K562 (cell line): ENCODE measurements at regions not wholly inside any gene's neighbourhood (a gene's known extent, or its start where the extent isn't known, plus 50 kb on each side); places are given as distances from the start of the nearest gene placed in this dataset.

Source experiments
- ATAC-seq: fragments of 200-7000 bp; cut with Tn5 transposase; 3 replicates; pipeline ENCODE4 v1.9.1; 2020; ENCODE audit warnings: moderate library complexity
- BruUV-seq: library from RNA; stranded (reverse); fragments of 400-500 nt; replicated peaks from 2 replicates; lab custom pipeline; 2021; lab: Mats Ljungman, UMichigan
- CTCF ChIA-PET: fragments of 300-600 bp; formaldehyde crosslinking; extraction: SDS; loops from one replicate; lab custom pipeline; 2021; ENCODE audit warnings: low intra/inter-chr PET ratio; lab: Yijun Ruan, JAX
- POLR2A ChIA-PET: fragments of 300-600, 350-650 bp; sonication (Branson Sonifier 250); formaldehyde crosslinking; extraction: SDS; loops from one replicate; lab custom pipeline; 2021; ENCODE audit warnings: antibody characterized with exemption, inconsistent platforms; lab: Yijun Ruan, JAX
- DNase-seq, 4 experiments: peaks; one replicate each; pipeline versions ENCODE4 v3.0.0 to v3.0.0-alpha.2; 2011 to 2018; ENCODE audit warnings: low spot score in 3 of 4, mixed read lengths in 3 of 4; ENCODE audit errors: extremely low read depth in 1 of 4
- FAIRE-seq: peaks from 2 replicates; lab custom pipeline; 2011; peaks lifted over from hg19 to GRCh38; lab: Jason Lieb, UNC
- H2AFZ ChIP-seq: 2 replicates; pipeline ENCODE4 v1.6.0; 2011; ENCODE audit warnings: low read depth, low read length, control low read depth, inconsistent platforms
- H3K27ac ChIP-seq: fragments of 200-600 bp; 3 replicates; pipeline ENCODE4 v1.8.0; 2011; ENCODE audit warnings: low read depth, mild to moderate bottlenecking, control low read depth, inconsistent platforms, low read length, moderate library complexity, mixed read lengths; ENCODE audit errors: extremely low read depth
- H3K27me3 ChIP-seq, 2 experiments: fragments of 300-600 bp in 1 of 2; 2 replicates in 1 of 2; 3 replicates in 1 of 2; pipeline versions ENCODE4 v1.6.0 to v1.8.0; 2011; ENCODE audit warnings: inconsistent platforms in 2 of 2, low read length in 2 of 2, mild to moderate bottlenecking in 1 of 2, mixed read lengths in 1 of 2, moderate library complexity in 1 of 2; ENCODE audit not compliant: control insufficient read depth in 2 of 2, insufficient read depth in 2 of 2
- H3K36me3 ChIP-seq: fragments of 300-600 bp; 3 replicates; pipeline ENCODE4 v1.8.0; 2011; ENCODE audit warnings: mild to moderate bottlenecking, low read length, inconsistent platforms; ENCODE audit not compliant: control insufficient read depth, insufficient read depth
- H3K4me1 ChIP-seq, 2 experiments: fragments of 200-600 bp in 1 of 2; replicated peaks in 1 of 2; 2 replicates in 1 of 2; 3 replicates in 1 of 2; pipeline versions ENCODE4 v1.5.1 to v1.8.0; 2011; ENCODE audit warnings: inconsistent platforms in 2 of 2, low read length in 2 of 2, mild to moderate bottlenecking in 1 of 2, mixed read lengths in 1 of 2, moderate library complexity in 1 of 2; ENCODE audit not compliant: control insufficient read depth in 2 of 2, insufficient read depth in 2 of 2
- H3K4me2 ChIP-seq: 2 replicates; pipeline ENCODE4 v1.6.1; 2011; ENCODE audit warnings: low read length, control low read depth, inconsistent platforms, mixed read lengths; ENCODE audit not compliant: insufficient read depth
- H3K4me3 ChIP-seq: fragments of 200-600 bp; sonication (generic), shearing (Covaris generic); 2 replicates; pipeline ENCODE4 v1.5.1; 2016; ENCODE audit warnings: control low read depth, inconsistent platforms
- H3K79me2 ChIP-seq: fragments of 200-600 bp; 3 replicates; pipeline ENCODE4 v1.8.0; 2011; ENCODE audit warnings: low read length, inconsistent platforms; ENCODE audit not compliant: control insufficient read depth, insufficient read depth
- H3K9ac ChIP-seq, 2 experiments: 2 replicates each; pipeline versions ENCODE4 v1.6.0 to v1.6.1; 2011; ENCODE audit warnings: low read depth in 2 of 2, low read length in 2 of 2, control low read depth in 1 of 2, inconsistent platforms in 1 of 2, mild to moderate bottlenecking in 1 of 2, mixed read lengths in 1 of 2; ENCODE audit not compliant: insufficient read depth in 1 of 2
- H3K9me1 ChIP-seq: one replicate; pipeline ENCODE4 v1.6.0; 2011; ENCODE audit warnings: inconsistent platforms, mild to moderate bottlenecking, low read length, moderate library complexity; ENCODE audit not compliant: control insufficient read depth, insufficient read depth
- H3K9me3 ChIP-seq: replicated peaks from 2 replicates; pipeline ENCODE4 v1.5.1; 2011; ENCODE audit warnings: low read depth, low read length, inconsistent platforms; ENCODE audit not compliant: control insufficient read depth, insufficient read depth
- H4K20me1 ChIP-seq: replicated peaks from 2 replicates; pipeline ENCODE4 v1.6.1; 2011; ENCODE audit warnings: low read length, inconsistent platforms, mixed read lengths; ENCODE audit not compliant: control insufficient read depth, insufficient read depth
- ARID3B ChIP-seq: fragments of 250-450 bp; sonication (Bioruptor Pico); IDR thresholded peaks from 2 replicates; pipeline ENCODE4 v1.4.0; 2020; ENCODE audit warnings: borderline replicate concordance
- COPS2 ChIP-seq: fragments of 450-650 bp; conservative IDR thresholded peaks from 2 replicates; pipeline ENCODE4 v1.6.1; 2016; ENCODE audit warnings: mild to moderate bottlenecking, moderate library complexity
- EP400 ChIP-seq: fragments of 450-650 bp; IDR thresholded peaks from 2 replicates; pipeline ENCODE4 v1.6.1; 2017; ENCODE audit warnings: antibody characterized with exemption, mild to moderate bottlenecking, moderate library complexity
- FOXA1 ChIP-seq: fragments of 450-650 bp; IDR thresholded peaks from 2 replicates; pipeline ENCODE4 v1.6.1; 2016; ENCODE audit warnings: mild to moderate bottlenecking, borderline replicate concordance
- HOXB6 ChIP-seq: fragments of 250-450 bp; sonication (Bioruptor Pico); IDR thresholded peaks from 2 replicates; pipeline ENCODE4 v1.5.1; 2022; ENCODE audit warnings: mild to moderate bottlenecking, borderline replicate concordance
- IFI16 ChIP-seq: fragments of 250-450 bp; sonication (Bioruptor Pico); IDR thresholded peaks from 2 replicates; pipeline ENCODE4 v2.1.2; 2022; ENCODE audit warnings: mild to moderate bottlenecking, inconsistent platforms
- KLF6 ChIP-seq: fragments of 250-450 bp; sonication (Bioruptor Pico); IDR thresholded peaks from 2 replicates; pipeline ENCODE4 v1.4.0; 2020; ENCODE audit warnings: mild to moderate bottlenecking, moderate library complexity, borderline replicate concordance
- MXI1 ChIP-seq: IDR thresholded peaks from 2 replicates; pipeline ENCODE4 v1.6.1; 2011; ENCODE audit warnings: low read depth, mild to moderate bottlenecking, improper control_type of control experiment, low read length
- NFRKB ChIP-seq: fragments of 450-650 bp; IDR thresholded peaks from 2 replicates; pipeline ENCODE4 v1.6.1; 2016; ENCODE audit warnings: low read depth
- NFXL1 ChIP-seq: fragments of 450-650 bp; formaldehyde crosslinking; IDR thresholded peaks from 2 replicates; pipeline ENCODE4 v1.4.0; 2021; ENCODE audit warnings: mild to moderate bottlenecking
- RUNX1 ChIP-seq: sonication (generic); IDR thresholded peaks from 2 replicates; pipeline ENCODE4 v1.6.1; 2016; ENCODE audit warnings: antibody characterized with exemption, low read depth
- SIN3B ChIP-seq: fragments of 450-650 bp; IDR thresholded peaks from 2 replicates; pipeline ENCODE4 v1.6.1; 2017; ENCODE audit warnings: low read depth, mild to moderate bottlenecking, moderate library complexity
- SIRT6 ChIP-seq: IDR thresholded peaks from one replicate; pipeline ENCODE4 v1.6.1; 2012; ENCODE audit warnings: low read depth, mild to moderate bottlenecking, control low read depth, inconsistent platforms, low read length, moderate library complexity
- TSC22D4 ChIP-seq: fragments of 450-650 bp; IDR thresholded peaks from 2 replicates; pipeline ENCODE4 v1.6.1; 2016; ENCODE audit warnings: missing genetic modification characterization, missing biosample characterization, control low read depth
- YY1 ChIP-seq, 3 experiments: IDR thresholded peaks; 2 replicates each; pipeline ENCODE4 v1.6.1; 2011; ENCODE audit warnings: low read length in 2 of 3, mild to moderate bottlenecking in 2 of 3, moderate library complexity in 2 of 3, borderline replicate concordance in 1 of 3, control low read depth in 1 of 3, low read depth in 1 of 3; ENCODE audit not compliant: insufficient read depth in 3 of 3, insufficient replicate concordance in 2 of 3, control insufficient read depth in 1 of 3, insufficient read length in 1 of 3; ENCODE audit errors: extremely low read depth in 1 of 3
- ZBED1 ChIP-seq: IDR thresholded peaks from 2 replicates; pipeline ENCODE4 v1.6.1; 2014
- ZBTB34 ChIP-seq: fragments of 250-450 bp; sonication (Bioruptor Pico); IDR thresholded peaks from 2 replicates; pipeline ENCODE4 v1.8.0; 2021; ENCODE audit warnings: mild to moderate bottlenecking, moderate library complexity
- ZNF764 ChIP-seq: fragments of 250-450 bp; sonication (Bioruptor Pico); IDR thresholded peaks from 2 replicates; pipeline ENCODE4 v1.4.0; 2020; ENCODE audit warnings: low read depth, mild to moderate bottlenecking, moderate library complexity
- WGBS: fragments of 100-300 bp; shearing (Covaris generic); methylation state at CpG from one replicate; pipeline ENCODE4 v1.1.6; 2016; ENCODE audit warnings: low coverage, mixed read lengths; ENCODE audit not compliant: insufficient coverage; ENCODE audit errors: missing lambda C conversion rate; 5-methylcytosine and 5-hydroxymethylcytosine counted together
- in situ Hi-C: fragments of 300-500 bp; cut with MboI; formaldehyde crosslinking; loops from 4 replicates; pipeline ENCODE4 v1.15.0; 2018; ENCODE audit warnings: inconsistent platforms, mixed read lengths
- intact Hi-C: fragments of 100-400 bp; cut with micrococcal nuclease; formaldehyde crosslinking; loops from 2 replicates; pipeline ENCODE4 v1.14.2; 2022

- H3K4me3 ChIP-seq = no peak overlapping the region
- H3K9me1 ChIP-seq = no peaks in the 10 kb centered on the region
- ChIA-PET POLR2A (no interaction called here), CTCF (no interaction called here)
- no peaks in the 10 kb centered on the region for H3K4me1 ChIP-seq
- no peaks in the 10 kb centered on the region for H3K27me3 ChIP-seq
- intact Hi-C loops = no loop called here
- ATAC-seq (no peak), FAIRE-seq (no peak), DNase-seq (no peak)
- in situ Hi-C loops = no loop called here
- H3K4me2 ChIP-seq = no peak overlapping the region
- TF ChIP-seq NFXL1 (CRISPR knock-in tag) = no peak
- TF ChIP-seq KLF6 (CRISPR knock-in tag) = no peak
- no peak for TF ChIP-seq EP400
- no peak for TF ChIP-seq ARID3B (CRISPR knock-in tag)
- no peak for TF ChIP-seq IFI16 (CRISPR knock-in tag)
- TF ChIP-seq HOXB6 (CRISPR knock-in tag) = no peak
- TF ChIP-seq ZBED1 = no peak
- TF ChIP-seq RUNX1 = no peak
- TF ChIP-seq SIN3B = no peak
- no peak for TF ChIP-seq COPS2
- no peak for TF ChIP-seq ZBTB34
- no peak for TF ChIP-seq YY1 (IDR thresholded peaks at IDR 0.05; ENCODE audit: borderline replicate concordance in 1 of 3, control insufficient read depth in 1 of 3, extremely low read depth in 1 of 3, insufficient read depth in 3 of 3, insufficient read length in 1 of 3, insufficient replicate concordance in 2 of 3, low read depth in 1 of 3, low read length in 2 of 3)
- no peak for TF ChIP-seq SIRT6
- TF ChIP-seq NFRKB = no peak
- TF ChIP-seq MXI1 = no peak
- TF ChIP-seq FOXA1 = no peak
- TF ChIP-seq ZNF764 (CRISPR knock-in tag) = no peak
- TF ChIP-seq TSC22D4 = no peak
- no peak overlapping the region for H3K9ac ChIP-seq
- WGBS = 0% methylated on average over 1 of the region's 1 CpG
- no TSS peak for BruUV-seq
- H3K79me2 ChIP-seq = no peaks in the 10 kb centered on the region
- H3K36me3 ChIP-seq = no peaks in the 10 kb centered on the region
- no peak overlapping the region for H2AFZ ChIP-seq
- H3K27ac ChIP-seq = no peak overlapping the region
- no peaks in the 10 kb centered on the region for H3K9me3 ChIP-seq
- H4K20me1 ChIP-seq = no peaks in the 10 kb centered on the region
Measured at GRCh38 chr13:86309881-86310280, 510.7 kb upstream of the SLITRK6 start.
